ENCODE measurements at regions not wholly inside any gene's neighbourhood (a gene's known extent, or its start where the extent isn't known, plus 50 kb on each side); places are given as distances from the start of the nearest gene placed in this dataset.
"Not testable (repeated sequence)": the region's sequence is repeated elsewhere in the genome, so short reads cannot be mapped to it uniquely, and the experiment has no call there.

DNA sequence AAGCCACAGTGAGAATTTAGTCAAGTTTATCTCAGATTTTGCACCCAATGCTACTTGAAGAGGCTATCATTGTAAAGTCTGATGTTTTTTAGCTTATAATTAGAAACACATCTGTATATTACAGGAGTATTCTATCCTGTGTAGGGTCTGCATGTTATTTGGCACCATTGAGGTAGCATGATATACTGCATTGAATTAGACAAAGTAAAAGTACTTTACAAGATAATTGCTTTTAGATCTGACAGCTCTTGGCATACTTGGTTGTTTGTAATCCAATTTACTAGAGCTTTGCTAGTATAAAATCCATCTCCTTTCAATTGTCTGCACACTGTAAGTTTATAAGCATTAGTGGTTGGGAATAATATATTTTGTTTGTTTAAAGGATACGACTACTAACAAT, 714.3 kb downstream of the ANKRD7 start:
- no peaks in the 10 kb centered on the region for H3K9me3 ChIP-seq (ENCODE audit: control insufficient read depth, low read depth, low read length)
- H3K9ac ChIP-seq (ENCODE audit: low read length) = no peak overlapping the region
- no peak overlapping the region for H3K27ac ChIP-seq (ENCODE audit: low read length)
- no peaks in the 10 kb centered on the region for H3K36me3 ChIP-seq (ENCODE audit: control insufficient read depth, low read depth, low read length)
- H3K4me1 ChIP-seq (ENCODE audit: control insufficient read depth, low read depth, low read length) = no peaks in the 10 kb centered on the region
- no peak overlapping the region for H3K4me3 ChIP-seq (ENCODE audit: low read length)
- no peaks in the 10 kb centered on the region for H3K27me3 ChIP-seq (ENCODE audit: control insufficient read depth, insufficient read depth, low read length)

DNA sequence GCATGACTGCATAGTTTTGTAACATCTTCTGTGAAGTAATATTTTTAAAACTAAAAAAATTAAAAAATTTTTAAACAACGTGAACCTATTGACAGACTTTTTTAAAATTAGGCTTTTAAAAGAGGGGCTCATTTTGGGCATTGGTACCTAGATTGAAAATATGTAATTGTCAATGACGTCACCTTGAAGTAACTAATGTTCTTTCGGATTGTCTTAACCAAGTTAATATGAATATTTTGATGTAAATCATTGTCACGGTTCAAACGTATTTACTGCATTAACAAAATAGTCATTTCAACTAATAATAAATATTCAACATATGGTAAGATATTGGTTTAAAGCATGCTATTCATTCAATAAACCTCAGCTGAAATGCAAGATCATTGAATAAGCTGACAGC, 719.8 kb downstream of the ANKRD7 start:
- no peaks in the 10 kb centered on the region for H3K9me3 ChIP-seq (ENCODE audit: control insufficient read depth, low read depth, low read length)
- H3K4me1 ChIP-seq (ENCODE audit: control insufficient read depth, low read depth, low read length) = no peaks in the 10 kb centered on the region
- no peak overlapping the region for H3K4me3 ChIP-seq (ENCODE audit: low read length)
- H3K27me3 ChIP-seq (ENCODE audit: control insufficient read depth, insufficient read depth, low read length) = no peaks in the 10 kb centered on the region
- H3K27ac ChIP-seq (ENCODE audit: low read length) = no peak overlapping the region
- H3K36me3 ChIP-seq (ENCODE audit: control insufficient read depth, low read depth, low read length) = no peaks in the 10 kb centered on the region
- no peak overlapping the region for H3K9ac ChIP-seq (ENCODE audit: low read length)

DNA sequence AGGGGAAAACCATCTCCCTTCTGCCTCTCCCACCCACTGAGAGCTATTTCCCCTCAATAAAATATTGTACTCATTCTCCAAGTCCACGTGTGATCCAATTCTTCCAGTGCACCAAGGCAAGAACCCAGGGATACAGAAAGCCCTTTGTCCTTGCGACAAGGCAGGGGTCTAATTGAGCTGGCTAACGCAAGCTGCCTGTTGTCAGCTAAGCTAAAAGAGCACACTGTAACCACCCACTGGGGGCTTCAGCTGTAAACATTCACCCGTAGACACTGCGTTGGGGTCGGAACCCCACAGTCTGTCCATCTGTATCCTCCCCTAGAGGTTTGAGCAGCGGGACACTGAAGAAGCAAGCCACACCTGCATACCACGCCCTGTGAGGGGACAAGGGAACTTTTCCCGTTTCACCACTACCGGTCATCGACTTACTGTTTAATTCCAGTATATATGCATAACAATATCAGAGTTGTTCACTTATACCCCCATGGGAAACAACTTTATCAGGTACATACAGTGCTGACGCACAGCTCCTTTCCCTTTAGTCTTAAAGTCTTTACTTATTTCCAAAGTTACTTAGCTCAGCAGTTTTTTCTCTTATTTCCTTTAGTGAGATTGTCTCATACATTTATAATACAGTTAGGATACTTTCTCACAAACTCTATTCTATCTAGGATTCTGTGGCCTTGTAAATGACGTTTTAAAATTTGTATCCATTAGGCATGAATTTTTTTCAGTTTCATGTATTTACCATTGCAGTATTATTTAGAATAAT, 721.6 kb downstream of the ANKRD7 start:
- Histone ChIP-seq H3K27me3 (ENCODE audit: control insufficient read depth, insufficient read depth, low read length) (no peaks in the 10 kb centered on the region), H3K27ac (ENCODE audit: low read length) (no peak overlapping the region), H3K4me3 (ENCODE audit: low read length) (no peak overlapping the region), H3K9me3 (ENCODE audit: control insufficient read depth, low read depth, low read length) (no peaks in the 10 kb centered on the region), H3K36me3 (ENCODE audit: control insufficient read depth, low read depth, low read length) (no peaks in the 10 kb centered on the region), H3K9ac (ENCODE audit: low read length) (no peak overlapping the region), H3K4me1 (ENCODE audit: control insufficient read depth, low read depth, low read length) (no peaks in the 10 kb centered on the region)

DNA sequence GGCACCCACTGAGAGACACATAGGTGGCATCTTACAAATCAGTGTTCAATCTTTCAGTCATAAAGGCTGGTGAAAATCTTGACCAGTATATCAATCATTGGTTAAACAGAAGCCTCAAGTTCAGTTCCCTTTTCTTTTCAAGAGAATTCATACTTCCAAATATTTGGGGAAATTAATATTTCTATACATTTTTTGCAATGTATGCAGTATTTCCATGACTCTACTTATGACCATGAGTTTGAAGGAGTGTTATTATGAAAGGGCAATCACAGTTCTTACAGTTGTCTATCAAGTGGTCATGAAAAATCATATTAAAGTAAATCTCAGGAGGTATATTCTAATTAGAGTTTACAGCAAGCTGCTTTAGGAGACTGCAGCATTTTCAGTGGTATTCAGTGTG, 724.0 kb downstream of the ANKRD7 start:
- Histone ChIP-seq H3K9ac (ENCODE audit: low read length) (no peak overlapping the region), H3K36me3 (ENCODE audit: control insufficient read depth, low read depth, low read length) (no peaks in the 10 kb centered on the region), H3K27me3 (ENCODE audit: control insufficient read depth, insufficient read depth, low read length) (no peaks in the 10 kb centered on the region), H3K27ac (ENCODE audit: low read length) (no peak overlapping the region), H3K4me3 (ENCODE audit: low read length) (no peak overlapping the region), H3K4me1 (ENCODE audit: control insufficient read depth, low read depth, low read length) (no peaks in the 10 kb centered on the region), H3K9me3 (ENCODE audit: control insufficient read depth, low read depth, low read length) (no peaks in the 10 kb centered on the region)

DNA sequence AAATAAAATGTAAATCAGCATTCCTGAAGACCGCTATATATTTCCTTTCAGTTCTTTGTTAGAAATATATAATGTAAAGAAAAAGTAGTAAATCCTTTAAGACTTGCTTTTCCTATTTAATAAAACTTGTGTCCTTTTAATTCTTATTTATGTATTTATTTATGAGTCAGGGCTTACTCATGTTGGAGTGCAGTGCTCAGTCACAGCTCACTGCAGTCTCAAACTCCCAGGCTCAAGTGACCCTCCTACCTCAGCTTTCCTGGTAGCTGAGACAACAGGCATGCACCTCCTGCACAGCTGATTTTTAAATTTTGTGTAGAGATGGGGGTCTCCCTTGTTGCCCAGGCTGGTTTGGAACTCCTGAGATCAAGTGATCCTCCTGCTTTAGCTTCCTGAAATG, 724.5 kb downstream of the ANKRD7 start:
- no peak overlapping the region for H3K27ac ChIP-seq (ENCODE audit: low read length)
- H3K9ac ChIP-seq (ENCODE audit: low read length) = no peak overlapping the region
- no peaks in the 10 kb centered on the region for H3K27me3 ChIP-seq (ENCODE audit: control insufficient read depth, insufficient read depth, low read length)
- no peaks in the 10 kb centered on the region for H3K4me1 ChIP-seq (ENCODE audit: control insufficient read depth, low read depth, low read length)
- no peaks in the 10 kb centered on the region for H3K36me3 ChIP-seq (ENCODE audit: control insufficient read depth, low read depth, low read length)
- H3K4me3 ChIP-seq (ENCODE audit: low read length) = no peak overlapping the region
- no peaks in the 10 kb centered on the region for H3K9me3 ChIP-seq (ENCODE audit: control insufficient read depth, low read depth, low read length)

DNA sequence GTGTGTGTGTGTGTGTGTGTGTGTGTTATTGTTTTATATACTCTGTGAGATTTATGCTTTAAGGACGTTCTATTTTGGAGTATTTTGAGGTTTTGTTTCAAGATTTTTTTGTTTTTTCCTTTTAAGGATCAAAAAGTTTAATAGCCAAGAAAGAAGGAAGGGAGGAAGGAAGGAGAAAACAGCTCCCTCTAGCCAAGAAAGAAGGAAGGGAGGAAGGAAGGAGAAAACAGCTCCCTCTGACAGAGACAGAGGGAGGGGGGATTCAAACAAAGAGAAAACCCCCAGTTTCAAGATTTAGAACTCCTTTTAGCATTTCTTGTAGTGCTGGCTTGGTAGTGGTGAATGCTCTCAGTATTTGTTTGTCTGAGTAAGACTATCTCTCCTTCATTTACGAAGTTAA, 731.8 kb downstream of the ANKRD7 start:
- not testable (repeated sequence) for H3K9ac ChIP-seq (ENCODE audit: low read length); H3K36me3 ChIP-seq (ENCODE audit: control insufficient read depth, low read depth, low read length); H3K27me3 ChIP-seq (ENCODE audit: control insufficient read depth, insufficient read depth, low read length); H3K4me1 ChIP-seq (ENCODE audit: control insufficient read depth, low read depth, low read length); H3K9me3 ChIP-seq (ENCODE audit: control insufficient read depth, low read depth, low read length); H3K4me3 ChIP-seq (ENCODE audit: low read length); H3K27ac ChIP-seq (ENCODE audit: low read length)

DNA sequence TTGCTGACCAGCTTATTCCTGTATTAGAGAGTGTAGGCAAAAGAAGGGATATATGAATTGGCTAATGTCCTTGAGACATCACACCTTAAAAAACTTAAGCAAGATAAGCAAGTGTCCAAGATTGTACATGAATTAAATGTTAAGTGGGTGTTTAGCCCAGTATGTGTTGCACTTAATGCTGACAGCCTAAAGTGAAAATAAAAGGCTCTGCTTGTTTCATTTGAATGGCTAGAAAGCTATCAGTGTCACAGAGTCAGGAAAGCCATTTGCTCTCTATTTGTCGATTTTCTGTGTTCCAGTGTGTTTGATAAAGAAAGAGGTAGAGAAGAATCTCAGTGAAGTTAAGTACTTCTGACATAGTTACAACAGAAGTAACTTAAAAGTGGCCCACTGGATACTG, 744.9 kb downstream of the ANKRD7 start:
- Histone ChIP-seq H3K27ac (ENCODE audit: low read length) (no peak overlapping the region), H3K27me3 (ENCODE audit: control insufficient read depth, insufficient read depth, low read length) (no peaks in the 10 kb centered on the region), H3K9ac (ENCODE audit: low read length) (no peak overlapping the region), H3K4me1 (ENCODE audit: control insufficient read depth, low read depth, low read length) (peaks cover 1% of the 10 kb centered on the region), H3K9me3 (ENCODE audit: control insufficient read depth, low read depth, low read length) (no peaks in the 10 kb centered on the region), H3K36me3 (ENCODE audit: control insufficient read depth, low read depth, low read length) (no peaks in the 10 kb centered on the region), H3K4me3 (ENCODE audit: low read length) (no peak overlapping the region)

DNA sequence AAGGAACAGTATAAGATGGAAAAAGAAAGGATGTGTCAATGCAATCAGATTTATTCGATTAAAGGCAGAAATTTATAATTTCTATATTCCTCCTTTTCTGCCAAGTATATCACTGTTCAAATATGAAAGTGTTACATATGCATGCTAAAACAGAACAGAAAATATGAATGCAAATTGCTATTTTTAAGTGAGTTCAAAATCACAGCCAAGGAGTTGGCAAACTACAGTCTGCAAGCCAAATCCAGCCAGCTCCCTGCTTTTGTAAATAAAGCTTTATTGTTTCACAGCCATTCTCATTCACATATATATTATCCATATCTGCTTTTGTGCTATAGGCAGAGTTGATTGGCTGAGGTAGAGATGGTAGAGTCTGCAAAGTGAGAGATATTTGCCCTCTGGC, 747.2 kb downstream of the ANKRD7 start:
- H3K27me3 ChIP-seq (ENCODE audit: control insufficient read depth, insufficient read depth, low read length) = no peaks in the 10 kb centered on the region
- no peak overlapping the region for H3K9ac ChIP-seq (ENCODE audit: low read length)
- no peaks in the 10 kb centered on the region for H3K36me3 ChIP-seq (ENCODE audit: control insufficient read depth, low read depth, low read length)
- H3K27ac ChIP-seq (ENCODE audit: low read length) = no peak overlapping the region
- H3K4me3 ChIP-seq (ENCODE audit: low read length) = no peak overlapping the region
- H3K9me3 ChIP-seq (ENCODE audit: control insufficient read depth, low read depth, low read length) = no peaks in the 10 kb centered on the region
- H3K4me1 ChIP-seq (ENCODE audit: control insufficient read depth, low read depth, low read length) = peaks cover 8% of the 10 kb centered on the region

DNA sequence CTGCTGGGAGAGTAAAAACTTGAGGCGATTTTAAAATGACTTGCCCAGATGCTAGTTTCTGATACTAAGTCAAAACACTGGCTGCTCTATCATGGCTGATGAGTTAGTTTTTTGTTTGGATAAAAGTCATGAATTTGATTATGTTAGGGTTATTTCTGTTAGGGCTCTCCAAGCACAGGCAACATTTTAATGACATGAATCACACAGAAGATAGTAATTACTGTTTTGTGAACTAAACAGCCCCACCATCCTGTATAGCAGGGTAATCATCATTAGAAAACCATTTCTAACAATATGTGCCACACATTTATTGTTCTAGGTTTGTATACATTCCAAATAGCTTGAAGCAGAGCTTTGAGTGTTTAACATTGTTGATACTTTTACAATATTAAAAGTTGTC, 750.3 kb downstream of the ANKRD7 start:
- Histone ChIP-seq H3K27me3 (ENCODE audit: control insufficient read depth, insufficient read depth, low read length) (no peaks in the 10 kb centered on the region), H3K9ac (ENCODE audit: low read length) (no peak overlapping the region), H3K27ac (ENCODE audit: low read length) (no peak overlapping the region), H3K36me3 (ENCODE audit: control insufficient read depth, low read depth, low read length) (no peaks in the 10 kb centered on the region), H3K9me3 (ENCODE audit: control insufficient read depth, low read depth, low read length) (no peaks in the 10 kb centered on the region), H3K4me1 (ENCODE audit: control insufficient read depth, low read depth, low read length) (peaks cover 8% of the 10 kb centered on the region), H3K4me3 (ENCODE audit: low read length) (no peak overlapping the region)

DNA sequence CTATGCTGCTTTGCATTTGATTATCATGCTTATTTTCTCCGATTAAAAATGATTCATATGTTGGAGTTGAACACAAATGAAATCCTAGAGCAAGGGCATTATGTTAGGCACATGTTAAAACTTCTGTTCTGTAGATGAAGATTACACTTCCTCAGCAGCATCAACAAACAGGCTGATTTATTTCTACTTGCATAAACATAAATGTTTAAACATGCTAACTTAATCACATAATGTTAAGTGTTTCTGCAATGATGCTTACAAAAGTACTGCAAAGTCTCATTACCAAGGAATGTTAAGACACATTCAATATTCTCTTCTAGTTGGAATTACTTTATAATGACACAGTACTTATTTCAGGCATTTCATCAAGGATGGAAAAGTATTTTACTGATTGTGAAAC, 770.8 kb downstream of the ANKRD7 start:
- Histone ChIP-seq H3K4me3 (ENCODE audit: low read length) (no peak overlapping the region), H3K27me3 (ENCODE audit: control insufficient read depth, insufficient read depth, low read length) (no peaks in the 10 kb centered on the region), H3K4me1 (ENCODE audit: control insufficient read depth, low read depth, low read length) (no peaks in the 10 kb centered on the region), H3K27ac (ENCODE audit: low read length) (no peak overlapping the region), H3K36me3 (ENCODE audit: control insufficient read depth, low read depth, low read length) (no peaks in the 10 kb centered on the region), H3K9ac (ENCODE audit: low read length) (no peak overlapping the region), H3K9me3 (ENCODE audit: control insufficient read depth, low read depth, low read length) (no peaks in the 10 kb centered on the region)

DNA sequence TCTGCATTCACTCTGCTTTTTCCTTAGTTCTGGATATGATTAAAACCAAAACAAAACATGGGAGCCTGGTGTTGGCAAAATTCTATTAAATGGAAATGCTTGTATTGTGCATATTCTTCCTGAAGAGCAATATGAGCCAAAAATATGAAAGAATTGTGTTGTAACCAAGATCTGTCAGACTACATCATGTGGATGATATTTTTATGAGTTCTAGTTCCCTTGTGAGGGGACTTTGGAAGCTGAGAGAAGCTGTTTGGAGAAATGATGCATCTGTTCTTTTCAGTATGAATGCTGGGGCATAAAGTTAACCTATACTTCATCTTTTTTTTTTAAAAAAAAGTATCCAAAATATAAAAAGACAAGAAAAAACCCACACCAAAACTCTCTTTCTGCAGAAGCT, 782.7 kb downstream of the ANKRD7 start:
- H3K9ac ChIP-seq (ENCODE audit: low read length) = no peak overlapping the region
- no peak overlapping the region for H3K27ac ChIP-seq (ENCODE audit: low read length)
- no peaks in the 10 kb centered on the region for H3K9me3 ChIP-seq (ENCODE audit: control insufficient read depth, low read depth, low read length)
- H3K27me3 ChIP-seq (ENCODE audit: control insufficient read depth, insufficient read depth, low read length) = no peaks in the 10 kb centered on the region
- no peak overlapping the region for H3K4me3 ChIP-seq (ENCODE audit: low read length)
- H3K4me1 ChIP-seq (ENCODE audit: control insufficient read depth, low read depth, low read length) = no peaks in the 10 kb centered on the region
- H3K36me3 ChIP-seq (ENCODE audit: control insufficient read depth, low read depth, low read length) = no peaks in the 10 kb centered on the region

DNA sequence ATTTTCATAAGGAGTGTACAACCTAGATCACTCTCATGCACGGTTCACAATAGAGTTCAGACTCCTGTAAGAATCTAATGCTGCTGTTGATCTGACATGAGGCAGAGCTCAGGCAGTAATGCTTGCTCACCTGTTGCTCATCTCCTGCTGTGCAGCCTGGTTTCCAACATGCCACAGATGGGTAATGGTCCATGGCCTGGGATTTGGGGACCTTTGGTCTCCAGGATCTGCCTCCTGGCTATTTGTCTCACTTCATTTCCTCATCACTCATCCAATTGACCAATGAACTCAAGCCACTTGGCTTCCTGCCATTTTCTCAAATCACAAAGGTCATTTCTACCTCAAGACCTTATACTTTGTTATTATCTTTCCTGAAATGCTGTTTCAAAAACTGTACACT, 786.1 kb downstream of the ANKRD7 start:
- Histone ChIP-seq H3K4me1 (ENCODE audit: control insufficient read depth, low read depth, low read length) (no peaks in the 10 kb centered on the region), H3K4me3 (ENCODE audit: low read length) (no peak overlapping the region), H3K36me3 (ENCODE audit: control insufficient read depth, low read depth, low read length) (no peaks in the 10 kb centered on the region), H3K9ac (ENCODE audit: low read length) (no peak overlapping the region), H3K27ac (ENCODE audit: low read length) (no peak overlapping the region), H3K9me3 (ENCODE audit: control insufficient read depth, low read depth, low read length) (no peaks in the 10 kb centered on the region), H3K27me3 (ENCODE audit: control insufficient read depth, insufficient read depth, low read length) (no peaks in the 10 kb centered on the region)

Measured in iPS-18a (cell line).